ENCODE measurements at regions not wholly inside any gene's neighbourhood (a gene's known extent, or its start where the extent isn't known, plus 50 kb on each side); places are given as distances from the start of the nearest gene placed in this dataset.

GRCh38 chr2:176508984-176509740 is 239.9 kb downstream of the MTX2 start:
- no peak for TF ChIP-seq CTCF (IDR thresholded peaks at IDR 0.05; ENCODE audit: borderline replicate concordance, insufficient read depth, low read depth, low read length)
- no peak overlapping the region for H3K4me3 ChIP-seq (ENCODE audit: low read depth, low read length)

GRCh38 chr2:176514276-176514675 is 245.0 kb downstream of the MTX2 start:
- TF ChIP-seq CTCF (IDR thresholded peaks at IDR 0.05; ENCODE audit: borderline replicate concordance, insufficient read depth, low read depth, low read length) = no peak
- H3K4me3 ChIP-seq (ENCODE audit: low read depth, low read length) = no peak overlapping the region

- no peak for TF ChIP-seq CTCF (IDR thresholded peaks at IDR 0.05; ENCODE audit: borderline replicate concordance, insufficient read depth, low read depth, low read length)
- H3K4me3 ChIP-seq (ENCODE audit: low read depth, low read length) = no peak overlapping the region
These were observed 245.7 kb downstream of the MTX2 start for GRCh38 chr2:176514805-176515500.

GRCh38 chr2:176516051-176516602 is 246.9 kb downstream of the MTX2 start:
- TF ChIP-seq CTCF (IDR thresholded peaks at IDR 0.05; ENCODE audit: borderline replicate concordance, insufficient read depth, low read depth, low read length) = no peak

GRCh38 chr2:176518823-176519222 is 249.6 kb downstream of the MTX2 start:
- no peak for TF ChIP-seq CTCF (IDR thresholded peaks at IDR 0.05; ENCODE audit: borderline replicate concordance, insufficient read depth, low read depth, low read length)
- no peak overlapping the region for H3K4me3 ChIP-seq (ENCODE audit: low read depth, low read length)

More at GRCh38 chr2:176516051-176516602, 246.9 kb downstream of the MTX2 start:
- H3K4me3 ChIP-seq (ENCODE audit: low read depth, low read length) = no peak overlapping the region

GRCh38 chr2:176521878-176522670 is 252.8 kb downstream of the MTX2 start:
- TF ChIP-seq CTCF (IDR thresholded peaks at IDR 0.05; ENCODE audit: borderline replicate concordance, insufficient read depth, low read depth, low read length) = no peak
- no peak overlapping the region for H3K4me3 ChIP-seq (ENCODE audit: low read depth, low read length)

Data from GM12875 (cell line).